HuH-7 (cell line): ENCODE measurements at regions not wholly inside any gene's neighbourhood (a gene's known extent, or its start where the extent isn't known, plus 50 kb on each side); places are given as distances from the start of the nearest gene placed in this dataset.

ENCODE experiments used
- DNase-seq: peaks from one replicate; pipeline ENCODE4 v3.0.0; 2011; ENCODE audit warnings: low spot score

DNA sequence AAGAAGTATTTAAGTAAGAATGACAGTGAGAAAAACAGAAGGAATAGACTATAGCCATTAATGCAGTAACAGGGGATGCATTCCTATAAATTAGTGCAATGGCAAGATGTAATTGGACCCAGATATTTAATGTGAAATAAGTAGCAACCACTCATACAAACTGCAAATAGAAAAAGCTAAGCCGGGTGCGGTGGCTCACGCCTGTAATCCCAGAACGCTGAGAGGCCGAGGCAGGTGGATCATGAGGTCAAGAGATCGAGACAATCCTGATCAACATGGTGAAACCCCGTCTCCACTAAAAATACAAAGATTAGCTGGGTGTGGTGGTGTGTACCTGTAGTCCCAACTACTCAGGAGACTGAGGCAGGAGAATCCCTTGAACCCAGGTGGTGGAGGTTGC is 845.8 kb downstream of the PDHA2 start:
- no peak for DNase-seq

DNA sequence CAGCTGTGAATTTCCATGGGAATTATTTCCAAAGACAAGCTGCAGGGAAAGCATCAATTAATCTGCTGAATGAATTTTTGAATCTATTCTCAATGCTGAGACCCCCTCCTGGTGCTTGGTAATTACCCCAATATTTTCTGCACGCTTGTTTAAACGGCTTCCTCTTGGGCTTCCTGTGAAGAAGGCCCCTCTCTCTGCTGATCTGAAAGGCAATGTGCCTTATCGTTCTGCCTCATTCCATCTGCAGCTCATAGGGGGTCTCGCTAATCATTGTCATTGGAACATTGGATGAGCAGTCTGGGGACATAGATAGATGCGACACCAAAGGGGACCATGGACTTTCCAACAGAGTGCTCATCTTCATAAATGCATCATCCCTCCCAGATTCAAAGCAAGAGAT is 851.6 kb downstream of the PDHA2 start:
- DNase-seq: no peak

DNA sequence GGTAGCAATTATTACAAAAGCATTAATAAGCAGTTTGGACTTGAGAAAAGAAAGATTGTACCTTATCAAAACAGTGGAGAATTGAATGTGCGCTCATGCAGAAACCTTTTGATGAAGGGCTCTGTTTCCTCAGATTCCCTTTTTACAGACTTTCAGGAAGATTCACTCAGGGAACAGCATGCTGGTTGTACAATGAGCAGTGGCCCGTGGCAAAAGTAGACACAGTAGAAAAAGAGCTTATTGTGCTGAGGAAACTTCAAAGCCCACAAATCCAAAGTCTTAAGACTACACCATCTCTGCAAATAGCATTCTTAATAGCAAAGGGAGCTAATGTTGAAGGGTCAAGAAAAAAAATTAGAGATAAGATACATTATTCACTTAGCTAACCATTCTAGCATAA is 858.9 kb downstream of the PDHA2 start:
- DNase-seq: no peak

DNA sequence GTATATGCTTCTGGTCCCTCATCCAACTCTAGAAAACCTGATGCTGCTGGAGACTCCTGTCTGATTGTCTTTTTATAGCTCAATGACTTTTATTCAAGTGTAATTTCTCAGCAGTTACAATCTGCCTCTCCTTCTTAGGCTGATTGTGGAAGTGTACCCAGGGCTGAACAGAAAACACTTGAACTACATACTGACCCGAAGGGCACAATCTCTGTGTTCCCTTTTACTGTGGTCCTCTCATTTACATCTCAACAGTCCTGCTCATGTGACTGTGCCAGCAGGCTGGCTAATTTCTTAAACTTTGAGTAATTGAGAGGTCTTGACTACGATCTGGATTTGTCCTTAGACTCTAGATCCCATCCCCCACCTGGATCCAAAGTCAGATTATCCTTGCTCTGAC is 863.4 kb downstream of the PDHA2 start:
- DNase-seq: no peak

DNA sequence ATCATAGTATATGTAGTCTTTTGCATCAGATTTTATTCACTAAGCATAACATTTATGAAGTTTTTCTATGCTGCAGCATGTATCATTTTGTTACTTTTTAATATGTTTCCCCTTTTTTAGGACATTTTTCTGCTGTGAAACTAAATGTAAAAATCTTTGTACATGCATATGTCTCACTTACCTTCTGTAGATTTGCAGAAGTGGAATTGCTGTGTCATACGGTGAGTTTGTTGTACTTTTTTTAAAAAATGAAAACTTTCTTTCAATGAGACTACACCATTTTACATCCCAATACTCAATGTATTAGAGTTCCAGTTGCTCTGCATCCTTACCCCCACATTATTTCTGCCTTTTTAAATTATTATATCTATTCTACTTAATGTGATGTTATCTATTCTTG is 868.9 kb downstream of the PDHA2 start:
- DNase-seq: no peak

DNA sequence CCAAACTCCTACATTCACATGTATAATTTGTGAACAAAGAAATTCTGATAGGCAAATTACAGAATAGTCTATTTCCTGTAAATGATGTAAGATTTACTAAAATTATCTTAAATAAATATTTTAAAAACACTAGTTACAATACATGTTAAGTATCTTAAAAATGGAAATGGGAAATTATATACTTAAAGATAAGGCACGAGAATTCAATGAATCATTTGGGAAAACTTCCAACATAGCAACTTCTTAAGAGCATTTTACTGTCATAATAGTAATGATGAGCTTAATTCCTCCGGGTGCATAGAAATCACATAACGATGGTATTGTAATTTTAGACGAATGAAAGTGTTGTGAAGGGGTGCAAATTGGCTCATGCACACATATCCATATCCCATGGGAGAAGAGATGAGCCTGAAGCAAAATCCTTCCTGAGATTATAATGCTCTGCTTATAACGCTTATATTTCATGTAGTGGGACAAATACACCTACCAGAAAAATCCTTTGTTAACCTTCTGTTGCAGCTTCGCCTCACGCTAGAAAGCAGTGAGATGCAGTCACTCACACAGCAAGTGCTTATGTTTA is 873.5 kb downstream of the PDHA2 start:
- no peak for DNase-seq

DNA sequence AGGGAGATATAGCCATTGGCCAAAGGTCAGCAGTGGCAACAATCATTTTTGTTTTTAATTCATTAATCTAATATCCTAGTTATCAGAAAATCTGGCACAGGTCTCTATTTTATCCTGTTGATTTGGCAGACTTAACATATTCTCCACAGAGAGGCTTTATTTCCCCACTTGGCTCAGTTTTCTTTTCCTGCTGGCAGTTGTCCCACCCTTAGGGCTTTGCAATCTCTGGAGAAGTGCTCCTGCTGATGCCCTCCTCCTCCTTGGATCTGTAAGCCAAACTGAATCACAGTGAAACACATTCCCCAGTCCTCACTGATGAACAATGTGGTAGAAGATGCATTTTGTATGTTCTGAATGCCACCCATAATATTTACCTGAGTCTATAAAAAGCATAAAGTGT is 889.7 kb downstream of the PDHA2 start:
- no peak for DNase-seq

DNA sequence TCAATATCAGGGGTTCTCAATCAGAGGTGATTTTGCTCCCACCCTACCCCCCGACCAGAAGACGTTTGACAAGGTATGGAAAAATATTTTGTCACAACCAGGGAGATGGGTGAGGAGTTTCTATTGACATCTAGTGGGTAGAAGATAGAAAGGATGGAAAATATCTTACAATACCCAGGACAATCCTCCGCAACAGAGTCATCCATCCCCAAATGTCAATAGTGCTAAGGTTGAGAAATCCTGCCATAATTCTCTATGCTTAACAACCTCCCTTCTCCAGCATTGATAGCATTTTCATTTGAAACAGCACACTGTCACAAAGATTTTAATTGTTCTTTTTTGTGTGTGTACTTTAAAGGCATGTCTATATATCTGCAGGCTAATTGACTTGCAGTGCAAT is 890.5 kb downstream of the PDHA2 start:
- DNase-seq: no peak

DNA sequence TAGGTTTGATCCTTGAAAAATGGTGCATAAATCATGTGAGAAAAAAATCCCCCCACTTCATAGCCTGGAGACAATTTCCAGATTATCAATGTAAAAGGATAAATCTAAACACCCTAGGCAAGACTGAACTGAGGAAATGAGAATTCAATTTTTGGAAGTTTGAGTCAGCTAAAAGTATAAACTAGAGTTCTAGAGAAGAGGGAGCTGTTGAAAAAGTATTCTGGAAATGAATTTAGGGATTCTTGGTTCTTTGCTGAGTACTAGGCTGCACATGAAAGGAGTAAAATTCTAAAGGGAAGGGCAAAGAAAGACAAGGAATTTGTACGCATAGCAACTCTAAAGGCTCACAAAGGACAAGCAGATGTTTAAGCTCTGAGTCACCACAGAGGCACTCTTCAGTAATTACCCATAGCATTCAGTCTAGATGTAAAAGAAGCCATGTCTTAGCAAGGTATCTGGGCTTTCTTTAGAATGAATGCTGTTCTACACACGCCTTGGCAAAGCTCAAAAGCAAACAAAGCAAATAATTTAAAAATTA is 896.5 kb downstream of the PDHA2 start:
- DNase-seq: no peak

DNA sequence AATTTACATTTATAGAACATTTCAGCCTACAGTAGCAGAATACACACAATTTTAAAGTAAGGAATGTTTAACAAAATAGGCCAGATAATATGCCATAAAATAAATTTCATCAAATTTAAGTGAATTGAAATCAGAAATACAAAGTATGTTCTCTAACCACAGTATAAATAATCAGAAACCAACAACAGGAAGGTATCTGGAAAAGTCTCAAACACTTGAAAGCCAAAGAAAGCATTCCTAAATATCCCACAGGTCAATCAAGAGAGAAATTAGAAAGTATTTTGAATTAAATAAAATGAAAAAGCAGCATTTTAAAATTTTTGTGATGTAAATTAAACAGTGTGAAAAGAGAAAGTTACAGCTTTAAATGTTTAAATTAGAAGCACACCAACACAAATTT is 899.2 kb downstream of the PDHA2 start:
- no peak for DNase-seq

DNA sequence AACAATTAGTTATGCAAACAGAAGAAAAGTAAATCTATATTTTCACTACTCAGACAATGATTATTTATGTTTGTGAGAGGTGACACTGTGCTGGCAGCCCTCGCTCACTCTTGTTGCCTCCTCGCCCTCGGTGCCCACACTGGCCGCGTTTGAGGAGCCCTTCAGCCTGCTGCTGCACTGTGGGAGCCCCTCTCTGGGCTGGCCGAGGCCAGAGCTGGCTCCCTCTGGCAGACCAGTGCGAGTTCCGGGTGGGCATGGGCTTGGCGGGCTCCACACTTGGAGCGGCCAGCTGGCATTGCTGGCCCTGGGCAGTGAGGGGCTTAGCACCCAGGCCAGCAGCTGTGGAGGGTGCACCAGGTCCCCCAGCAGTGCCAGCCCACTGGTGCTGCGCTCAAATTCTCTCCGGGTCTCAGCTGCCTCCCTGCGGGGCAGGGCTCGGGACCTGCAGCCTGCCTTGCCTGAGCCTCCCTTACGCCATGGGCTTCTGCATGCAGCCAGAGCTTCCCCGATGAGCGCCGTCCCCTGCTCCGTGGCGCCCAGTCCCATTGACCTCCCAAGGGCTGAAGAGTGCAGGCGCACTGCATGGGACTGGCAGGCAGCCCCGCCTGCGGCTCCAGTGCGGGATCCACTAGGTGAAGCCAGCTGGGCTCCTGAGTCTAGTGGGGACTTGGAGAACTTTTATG is 902.6 kb downstream of the PDHA2 start:
- DNase-seq: no peak

DNA sequence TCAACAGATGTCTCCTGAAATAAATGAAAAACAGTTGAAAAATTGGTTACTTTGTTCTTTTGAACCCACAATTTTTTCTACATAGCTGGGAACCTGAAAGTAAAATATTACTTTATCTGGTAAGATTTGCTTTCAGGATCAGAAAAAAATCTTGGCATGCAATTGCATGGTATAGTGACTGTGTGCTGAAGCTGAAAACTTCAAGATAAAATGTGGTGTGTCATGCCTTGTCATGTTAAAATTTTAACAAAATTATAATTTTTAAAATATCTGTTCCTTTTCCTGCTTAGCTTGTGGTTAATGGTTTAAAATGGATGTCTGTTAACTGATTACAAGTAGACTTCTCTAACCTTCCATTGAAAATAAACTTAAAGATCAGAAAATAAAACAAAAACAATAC is 904.8 kb downstream of the PDHA2 start:
- DNase-seq: no peak

DNA sequence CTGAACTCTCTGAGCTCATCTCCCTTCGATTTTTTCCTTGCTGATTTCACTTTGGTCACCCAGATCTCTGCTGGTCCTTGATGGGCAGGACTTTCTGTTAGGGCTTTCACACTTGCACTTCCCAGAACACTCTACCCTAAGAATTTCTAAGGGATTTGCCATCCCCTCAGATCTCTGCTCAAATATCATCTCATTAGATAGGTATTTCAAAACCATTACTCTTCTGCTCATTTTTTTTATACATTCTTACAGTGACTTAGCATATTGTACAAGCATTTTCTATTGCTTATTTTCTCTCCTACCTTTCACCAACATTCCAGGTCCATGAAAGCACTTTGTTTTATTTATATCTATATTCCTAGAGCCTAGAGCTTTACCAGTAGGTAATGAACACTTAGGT is 913.3 kb downstream of the PDHA2 start:
- DNase-seq: no peak

DNA sequence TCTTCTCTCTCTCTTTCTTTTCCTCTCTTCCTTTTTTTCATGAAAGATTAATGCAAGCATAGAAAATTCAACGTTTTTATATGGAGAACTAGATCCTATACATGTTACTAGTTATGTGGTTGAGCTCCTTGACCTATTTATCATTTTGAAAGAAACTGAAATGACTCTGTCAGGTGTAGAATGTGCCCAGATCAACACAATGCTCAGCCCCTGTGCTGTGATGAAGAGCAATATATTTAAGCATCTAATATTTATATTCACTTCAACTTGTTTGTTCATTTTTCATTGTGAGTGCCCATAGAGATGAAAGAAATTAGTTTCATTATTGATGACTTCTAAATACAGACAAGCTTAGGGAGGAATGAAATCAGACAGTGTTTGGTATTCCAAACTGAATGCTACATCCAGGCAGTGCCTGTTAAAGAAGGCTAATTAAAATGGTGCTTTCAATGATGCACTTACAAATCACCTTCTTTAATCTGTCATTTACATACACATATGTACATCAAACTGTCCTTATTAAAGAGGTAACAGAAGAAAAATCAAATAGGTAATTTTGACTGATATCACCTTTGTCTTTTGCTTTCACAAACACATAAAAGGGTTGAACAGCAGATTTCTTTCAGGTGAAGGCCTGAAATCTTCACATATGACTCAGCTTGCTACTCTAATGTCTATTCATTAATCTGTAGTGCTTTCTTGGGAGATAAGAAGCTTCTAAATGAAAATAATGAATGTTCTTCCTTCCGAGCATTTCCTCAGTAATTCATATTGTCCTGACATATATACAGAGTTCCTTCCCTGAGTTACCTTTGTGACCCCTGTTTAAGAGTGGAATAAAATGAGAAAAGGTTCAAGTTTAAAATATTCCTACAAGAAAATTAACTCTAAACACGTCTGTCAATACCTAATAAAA is 915.9 kb downstream of the PDHA2 start:
- no peak for DNase-seq

DNA sequence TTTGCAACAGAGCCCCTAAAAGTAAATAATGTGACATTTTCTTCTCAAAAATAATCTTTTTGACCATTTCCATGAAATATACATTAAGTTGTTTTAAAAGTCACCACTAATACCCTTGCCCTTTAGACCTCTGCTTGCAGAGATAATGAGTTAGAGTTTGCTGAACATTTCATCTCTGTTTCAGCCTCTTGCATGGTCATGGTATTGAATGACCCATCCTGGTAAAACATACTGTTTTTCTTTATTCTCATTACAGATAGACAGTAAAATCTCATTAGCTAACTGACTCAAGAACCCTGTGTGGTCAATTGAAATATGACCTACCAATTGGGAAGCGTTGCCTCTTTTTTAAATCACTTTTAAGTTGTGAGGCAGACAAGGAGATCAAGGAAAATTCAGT is 916.7 kb downstream of the PDHA2 start:
- DNase-seq: no peak

DNA sequence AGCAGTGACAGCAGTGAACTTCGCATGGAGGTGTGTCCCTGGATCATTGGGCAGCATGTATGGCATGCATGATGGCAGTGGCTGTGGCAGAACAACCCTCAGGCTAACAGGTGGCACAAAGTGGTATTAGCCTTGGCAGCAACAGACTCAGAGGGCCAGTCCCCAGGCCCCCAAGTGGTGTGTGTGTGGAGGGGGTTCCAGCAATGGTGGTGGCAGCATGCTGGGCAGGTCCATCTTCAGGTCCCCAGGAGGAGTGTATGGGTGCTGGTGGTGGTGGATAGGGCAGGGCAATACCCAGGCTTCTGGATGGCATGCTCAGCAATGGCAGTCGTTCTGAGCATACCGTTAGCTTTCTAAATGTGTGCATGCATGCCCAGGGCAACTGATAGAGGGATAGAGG is 923.7 kb downstream of the PDHA2 start:
- no peak for DNase-seq

DNA sequence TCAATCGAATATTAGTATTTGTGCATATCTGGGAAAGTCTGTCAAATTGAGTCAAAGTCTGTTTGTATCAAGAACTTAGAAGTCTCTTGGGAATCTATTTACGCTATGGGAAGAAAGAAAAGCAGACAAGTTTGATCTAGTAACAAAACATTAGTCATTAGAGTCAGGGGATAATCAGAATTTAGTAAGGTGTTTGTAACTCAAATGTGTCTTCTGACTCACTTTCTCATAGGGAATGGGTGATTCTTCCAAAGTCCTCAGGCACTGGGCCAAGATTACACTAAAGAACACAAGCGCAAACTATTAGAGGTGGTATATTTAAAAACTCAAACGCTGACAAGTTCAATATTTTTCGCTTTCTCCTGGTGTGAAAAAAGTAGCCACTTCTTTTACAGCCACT is 926.5 kb downstream of the PDHA2 start:
- no peak for DNase-seq

DNA sequence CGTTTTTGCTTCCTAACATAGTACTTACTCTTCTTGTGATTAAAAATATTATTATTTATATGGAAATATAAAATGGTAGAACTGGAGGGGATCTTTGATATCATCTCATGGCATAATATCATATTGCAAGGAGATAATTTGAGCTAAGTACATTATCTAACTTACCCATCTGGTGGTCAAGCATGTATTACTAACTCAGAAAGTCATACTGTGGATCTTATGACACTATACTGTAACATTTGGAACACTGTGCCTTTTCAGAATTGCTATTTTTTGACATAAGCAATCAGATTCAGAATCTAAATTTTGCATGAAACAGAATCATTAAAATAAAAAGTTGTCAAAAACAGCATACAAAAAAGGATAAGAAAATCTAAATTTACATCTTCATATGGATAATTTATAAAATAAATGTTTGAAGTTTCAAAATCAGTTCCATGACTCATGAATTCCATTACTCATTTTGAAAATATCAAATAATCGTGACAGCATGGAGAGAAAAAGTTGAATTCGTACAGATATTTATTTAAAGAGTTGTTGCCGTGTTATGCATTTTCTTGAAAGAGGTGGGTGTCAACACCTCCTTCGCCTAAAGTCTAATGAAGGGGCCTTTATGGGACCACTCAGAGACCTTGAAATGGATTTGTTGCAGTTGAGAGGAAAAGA is 928.1 kb downstream of the PDHA2 start:
- no peak for DNase-seq

DNA sequence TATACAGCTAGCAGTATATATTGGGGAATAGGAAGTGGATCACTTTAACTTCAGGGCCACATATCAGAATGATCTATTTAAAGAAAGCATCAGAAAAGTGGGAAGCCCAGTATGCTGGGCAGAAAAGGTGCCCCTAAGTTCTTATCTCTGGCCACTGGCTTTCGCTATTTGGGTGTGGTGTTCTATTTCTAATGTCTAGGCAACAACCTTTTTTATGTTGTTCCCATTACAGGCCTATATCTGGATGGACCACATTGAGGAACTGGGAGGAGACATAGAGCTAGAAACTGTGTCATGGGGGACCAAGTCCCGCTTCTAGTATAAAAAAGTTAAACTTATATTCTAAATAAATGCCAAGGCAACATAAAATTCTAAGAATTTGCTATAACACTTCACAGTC is 935.6 kb downstream of the PDHA2 start:
- DNase-seq: no peak

DNA sequence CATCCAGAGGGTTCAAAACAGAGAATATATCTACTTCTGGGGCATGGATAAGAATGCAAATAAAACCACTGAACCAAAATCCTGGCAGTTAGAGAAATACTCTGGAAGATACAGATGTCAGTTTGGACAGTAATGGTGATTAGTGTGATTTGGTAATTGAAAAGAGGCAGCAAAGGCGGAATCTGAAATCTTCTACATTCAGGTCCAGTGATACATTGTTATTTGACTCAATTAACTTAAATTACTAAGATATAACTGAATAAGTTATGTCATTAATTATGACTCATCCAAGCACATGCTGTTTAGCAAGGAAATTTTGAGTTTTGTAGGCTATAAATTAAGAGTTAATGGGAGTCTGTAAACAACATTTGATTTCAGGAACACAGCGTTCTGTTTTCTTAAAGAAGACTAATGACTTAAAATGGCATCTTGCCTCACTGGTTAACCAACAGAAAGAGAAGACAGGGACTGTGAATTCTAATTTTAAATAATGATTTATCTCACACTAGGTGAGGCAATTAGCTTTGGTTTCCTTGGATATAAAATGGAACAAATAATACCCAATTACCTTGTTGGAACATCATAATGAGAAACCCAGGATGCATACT is 937.1 kb downstream of the PDHA2 start:
- no peak for DNase-seq

DNA sequence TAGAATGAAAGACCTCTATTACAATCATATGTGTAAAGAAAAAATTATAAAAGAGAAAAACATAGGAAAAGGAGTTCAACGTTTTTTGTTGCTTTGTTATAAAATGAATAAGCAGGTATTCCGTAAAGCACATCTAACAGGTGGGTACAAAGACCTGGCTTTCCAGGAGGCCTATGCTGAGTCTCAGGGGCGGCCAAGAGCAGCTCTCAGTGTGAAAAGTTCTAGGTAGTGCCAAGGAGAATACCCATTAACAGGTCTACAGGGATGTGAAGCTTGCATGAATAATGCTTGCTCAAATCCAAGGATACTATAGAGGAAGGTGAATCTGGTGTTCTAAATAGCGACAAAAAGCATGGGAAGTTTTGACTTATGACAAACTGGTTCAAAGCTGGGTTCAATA is 944.4 kb downstream of the PDHA2 start:
- DNase-seq: no peak

DNA sequence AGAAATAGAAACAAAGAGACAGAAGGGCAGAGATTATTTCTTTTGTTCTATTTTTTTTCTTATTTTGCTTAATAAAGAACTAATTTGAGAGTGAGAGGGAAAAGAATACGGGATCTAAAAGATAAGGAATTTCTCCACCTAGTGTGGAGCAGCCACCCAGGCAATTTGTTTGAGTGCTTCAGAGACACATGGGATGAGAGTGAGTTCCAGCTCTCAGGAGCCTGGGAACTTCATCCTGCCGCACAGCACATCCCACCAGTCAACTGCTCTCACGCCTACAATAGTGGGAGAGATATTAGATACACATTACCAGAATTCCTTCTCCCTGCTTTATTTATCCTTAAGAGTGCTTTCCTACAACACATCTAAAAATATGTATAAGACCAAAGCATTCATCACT is 946.4 kb downstream of the PDHA2 start:
- DNase-seq: no peak
